ENCODE measurements at regions not wholly inside any gene's neighbourhood (a gene's known extent, or its start where the extent isn't known, plus 50 kb on each side); places are given as distances from the start of the nearest gene placed in this dataset.

GRCh38 chr6:14277405-14277930 is 159.9 kb downstream of the CD83 start:
- no peak for TF ChIP-seq ZBTB33 (IDR thresholded peaks at IDR 0.05; ENCODE audit: extremely low read depth, insufficient replicate concordance, low read length)
- TF ChIP-seq POLR2A (IDR thresholded peaks at IDR 0.05; ENCODE audit: borderline replicate concordance, extremely low read depth, insufficient read depth, insufficient read length): no peak
- TF ChIP-seq, protein P1, sequence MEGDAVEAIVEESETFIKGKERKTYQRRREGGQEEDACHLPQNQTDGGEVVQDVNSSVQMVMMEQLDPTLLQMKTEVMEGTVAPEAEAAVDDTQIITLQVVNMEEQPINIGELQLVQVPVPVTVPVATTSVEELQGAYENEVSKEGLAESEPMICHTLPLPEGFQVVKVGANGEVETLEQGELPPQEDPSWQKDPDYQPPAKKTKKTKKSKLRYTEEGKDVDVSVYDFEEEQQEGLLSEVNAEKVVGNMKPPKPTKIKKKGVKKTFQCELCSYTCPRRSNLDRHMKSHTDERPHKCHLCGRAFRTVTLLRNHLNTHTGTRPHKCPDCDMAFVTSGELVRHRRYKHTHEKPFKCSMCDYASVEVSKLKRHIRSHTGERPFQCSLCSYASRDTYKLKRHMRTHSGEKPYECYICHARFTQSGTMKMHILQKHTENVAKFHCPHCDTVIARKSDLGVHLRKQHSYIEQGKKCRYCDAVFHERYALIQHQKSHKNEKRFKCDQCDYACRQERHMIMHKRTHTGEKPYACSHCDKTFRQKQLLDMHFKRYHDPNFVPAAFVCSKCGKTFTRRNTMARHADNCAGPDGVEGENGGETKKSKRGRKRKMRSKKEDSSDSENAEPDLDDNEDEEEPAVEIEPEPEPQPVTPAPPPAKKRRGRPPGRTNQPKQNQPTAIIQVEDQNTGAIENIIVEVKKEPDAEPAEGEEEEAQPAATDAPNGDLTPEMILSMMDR (IDR thresholded peaks at IDR 0.05 in 2 of 3, conservative IDR thresholded peaks at IDR 0.05 in 1 of 3; ENCODE audit: borderline replicate concordance in 1 of 3, insufficient read depth in 1 of 3, low read depth in 2 of 3, low read length in 2 of 3): no peak
- TF ChIP-seq ZFX (IDR thresholded peaks at IDR 0.05): no peak
- TF ChIP-seq CBX3 (IDR thresholded peaks at IDR 0.05; ENCODE audit: low read depth): no peak
- TF ChIP-seq EZH2 (IDR thresholded peaks at IDR 0.05): no peak
- TF ChIP-seq ELF1 (IDR thresholded peaks at IDR 0.05; ENCODE audit: borderline replicate concordance, low read depth): no peak

All from HCT116 (cell line).